ENCODE measurements at regions not wholly inside any gene's neighbourhood (a gene's known extent, or its start where the extent isn't known, plus 50 kb on each side); places are given as distances from the start of the nearest gene placed in this dataset.
"Not testable (repeated sequence)": the region's sequence is repeated elsewhere in the genome, so short reads cannot be mapped to it uniquely, and the experiment has no call there.

DNA sequence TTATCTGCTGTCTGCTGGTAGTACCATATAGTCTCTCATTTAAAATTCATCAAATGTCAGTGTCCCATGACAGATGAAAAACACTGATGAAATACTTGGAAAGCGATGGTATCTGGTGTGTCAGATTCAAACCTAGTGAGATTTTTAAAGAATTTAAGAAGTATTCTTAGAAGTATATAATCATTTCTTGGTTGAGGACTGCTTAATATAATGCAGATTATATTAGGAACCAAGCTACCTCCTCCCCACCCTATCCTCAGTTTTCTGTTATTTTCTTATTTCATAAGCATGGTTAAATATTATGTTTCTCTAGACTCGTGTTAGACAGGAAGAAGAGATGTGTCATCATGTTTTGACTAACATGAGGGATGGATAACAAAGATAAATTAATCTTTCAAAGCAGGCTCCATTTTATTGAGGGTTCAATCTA is 118.5 kb downstream of the GLUD2 start:
- Histone ChIP-seq H3K4me3 (no peak overlapping the region), H3K27ac (no peak overlapping the region)
- no peak for DNase-seq (ENCODE audit: low spot score)
- TF ChIP-seq, protein P1, sequence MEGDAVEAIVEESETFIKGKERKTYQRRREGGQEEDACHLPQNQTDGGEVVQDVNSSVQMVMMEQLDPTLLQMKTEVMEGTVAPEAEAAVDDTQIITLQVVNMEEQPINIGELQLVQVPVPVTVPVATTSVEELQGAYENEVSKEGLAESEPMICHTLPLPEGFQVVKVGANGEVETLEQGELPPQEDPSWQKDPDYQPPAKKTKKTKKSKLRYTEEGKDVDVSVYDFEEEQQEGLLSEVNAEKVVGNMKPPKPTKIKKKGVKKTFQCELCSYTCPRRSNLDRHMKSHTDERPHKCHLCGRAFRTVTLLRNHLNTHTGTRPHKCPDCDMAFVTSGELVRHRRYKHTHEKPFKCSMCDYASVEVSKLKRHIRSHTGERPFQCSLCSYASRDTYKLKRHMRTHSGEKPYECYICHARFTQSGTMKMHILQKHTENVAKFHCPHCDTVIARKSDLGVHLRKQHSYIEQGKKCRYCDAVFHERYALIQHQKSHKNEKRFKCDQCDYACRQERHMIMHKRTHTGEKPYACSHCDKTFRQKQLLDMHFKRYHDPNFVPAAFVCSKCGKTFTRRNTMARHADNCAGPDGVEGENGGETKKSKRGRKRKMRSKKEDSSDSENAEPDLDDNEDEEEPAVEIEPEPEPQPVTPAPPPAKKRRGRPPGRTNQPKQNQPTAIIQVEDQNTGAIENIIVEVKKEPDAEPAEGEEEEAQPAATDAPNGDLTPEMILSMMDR (IDR thresholded peaks at IDR 0.05) = no peak

DNA sequence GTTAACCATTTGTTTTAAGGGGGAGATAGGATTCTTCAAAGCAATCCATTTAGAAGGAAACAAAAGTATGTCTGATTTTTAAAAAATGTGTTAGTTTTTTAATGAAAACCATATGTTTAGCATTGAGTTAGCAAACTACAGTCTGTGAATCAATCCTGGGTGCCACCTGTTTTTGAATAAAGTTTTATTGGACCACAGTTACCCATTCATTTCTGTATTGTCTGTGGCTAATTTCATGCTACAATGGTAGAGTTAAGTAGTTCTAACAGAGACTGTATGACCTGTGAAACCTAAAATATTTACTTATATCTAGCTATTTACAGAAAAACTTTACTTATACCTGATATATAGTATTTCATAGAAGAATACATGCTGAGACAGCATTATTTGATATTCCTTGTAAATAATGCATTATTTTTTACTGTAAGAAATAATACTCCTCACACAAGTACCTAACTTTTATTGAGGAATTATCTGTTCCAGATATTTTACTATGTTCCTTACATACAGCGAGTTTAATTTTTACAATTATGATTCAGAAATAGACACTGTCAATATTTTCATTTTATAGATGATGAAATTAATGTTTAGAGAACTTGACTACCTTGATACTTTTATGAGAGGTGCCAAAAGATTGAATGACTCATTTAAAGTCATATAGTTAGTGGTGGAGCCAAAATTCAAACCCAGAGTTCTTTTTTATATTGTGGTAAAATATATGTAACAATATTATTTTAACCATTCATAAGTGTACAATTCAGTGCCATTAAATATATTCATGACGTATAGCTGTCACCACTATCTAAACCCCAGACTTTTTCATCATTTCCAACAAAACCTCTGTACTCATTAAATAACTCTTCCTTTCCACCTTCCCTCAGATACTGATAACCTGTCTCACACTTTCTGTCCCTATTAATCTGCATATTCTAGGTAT is 122.0 kb downstream of the GLUD2 start:
- TF ChIP-seq, protein P1 (IDR thresholded peaks at IDR 0.05) = no peak
- no peak overlapping the region for H3K27ac ChIP-seq
- H3K4me3 ChIP-seq = no peak overlapping the region
- no peak for DNase-seq (ENCODE audit: low spot score)

DNA sequence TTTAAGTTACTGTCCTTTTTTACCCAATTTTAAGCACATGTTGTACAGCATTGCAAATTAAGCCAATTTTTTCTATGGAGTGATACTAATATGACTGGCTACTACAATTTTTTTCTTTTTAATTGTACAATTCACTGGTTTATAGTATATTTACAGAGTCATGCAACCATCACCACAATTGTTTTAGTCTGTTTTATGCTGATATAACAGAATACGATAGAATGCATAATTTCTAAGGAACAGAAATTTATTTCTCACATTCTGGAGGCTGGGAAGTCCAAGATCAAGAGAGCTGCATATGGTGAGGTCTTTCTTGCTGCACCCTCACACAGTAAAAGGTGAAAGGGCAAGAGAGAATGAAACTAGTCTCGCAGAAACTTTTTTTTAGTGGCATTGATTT is 125.3 kb downstream of the GLUD2 start:
- H3K27ac ChIP-seq = no peak overlapping the region
- no peak overlapping the region for H3K4me3 ChIP-seq
- TF ChIP-seq, protein P1 (IDR thresholded peaks at IDR 0.05) = no peak
- no peak for DNase-seq (ENCODE audit: low spot score)

DNA sequence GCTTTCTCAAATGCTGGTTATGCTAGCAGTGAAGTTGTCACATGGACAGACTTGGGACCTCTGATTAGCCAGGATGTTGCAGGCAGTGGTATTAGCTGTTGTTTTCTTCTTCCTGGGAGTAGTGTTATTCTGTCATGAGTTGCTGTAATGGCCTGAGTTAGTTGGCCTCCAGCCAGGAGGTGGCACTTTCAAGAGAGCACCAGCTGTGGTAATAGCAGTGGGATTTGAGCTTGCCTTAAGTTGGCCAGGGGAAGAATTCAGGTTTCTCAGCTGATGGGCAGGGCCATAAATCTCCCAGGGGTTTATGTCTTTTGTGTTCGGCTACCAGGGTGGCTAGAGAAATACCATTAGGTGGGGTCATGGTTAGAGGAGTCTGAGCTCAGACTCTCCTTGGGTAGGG is 132.6 kb downstream of the GLUD2 start:
- TF ChIP-seq, protein P1 (IDR thresholded peaks at IDR 0.05) = no peak
- no peak overlapping the region for H3K4me3 ChIP-seq
- DNase-seq (ENCODE audit: low spot score) = no peak
- no peak overlapping the region for H3K27ac ChIP-seq

DNA sequence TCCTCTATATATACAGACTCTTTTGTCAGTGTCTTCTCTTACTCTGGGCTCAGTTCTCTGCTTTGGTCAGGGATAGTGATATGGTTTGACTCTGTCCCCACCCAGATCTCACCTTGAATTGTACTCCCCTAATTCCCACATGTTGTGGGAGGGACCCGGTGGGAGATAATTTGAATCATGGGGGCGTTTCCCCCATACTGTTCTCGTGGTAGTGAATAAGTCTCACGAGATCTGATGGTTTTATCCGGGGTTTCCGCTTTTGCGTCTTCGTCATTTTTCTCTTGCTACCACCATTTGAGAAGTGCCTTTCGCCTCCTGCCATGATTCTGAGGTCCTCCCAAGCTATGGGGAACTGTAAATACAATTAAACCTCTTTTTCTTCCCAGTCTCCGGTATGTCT is 144.4 kb downstream of the GLUD2 start:
- TF ChIP-seq, protein P1 (IDR thresholded peaks at IDR 0.05) = no peak
- no peak for DNase-seq (ENCODE audit: low spot score)
- Histone ChIP-seq H3K27ac (no peak overlapping the region), H3K4me3 (no peak overlapping the region)

DNA sequence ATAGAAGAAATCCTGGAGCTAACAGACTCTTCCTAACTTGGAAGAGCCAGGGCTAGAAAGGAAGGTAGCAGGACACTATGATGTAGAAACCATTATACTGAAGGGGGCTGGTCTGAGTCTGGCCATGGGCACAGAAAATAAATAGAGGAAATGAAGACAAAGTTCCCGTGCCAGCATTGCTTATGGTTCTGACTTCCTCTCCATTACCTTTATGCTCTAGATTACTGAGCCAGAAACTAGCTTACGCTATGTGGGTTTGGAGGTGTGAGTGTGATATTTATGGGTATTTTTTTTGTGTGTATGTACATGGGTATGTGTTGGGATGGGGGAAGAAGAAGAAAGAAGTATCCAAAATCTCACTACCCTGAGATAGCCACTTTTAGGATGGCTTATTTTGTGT is 148.3 kb downstream of the GLUD2 start:
- no peak for DNase-seq (ENCODE audit: low spot score)
- H3K27ac ChIP-seq = no peak overlapping the region
- TF ChIP-seq, protein P1 (IDR thresholded peaks at IDR 0.05) = no peak
- H3K4me3 ChIP-seq = no peak overlapping the region

DNA sequence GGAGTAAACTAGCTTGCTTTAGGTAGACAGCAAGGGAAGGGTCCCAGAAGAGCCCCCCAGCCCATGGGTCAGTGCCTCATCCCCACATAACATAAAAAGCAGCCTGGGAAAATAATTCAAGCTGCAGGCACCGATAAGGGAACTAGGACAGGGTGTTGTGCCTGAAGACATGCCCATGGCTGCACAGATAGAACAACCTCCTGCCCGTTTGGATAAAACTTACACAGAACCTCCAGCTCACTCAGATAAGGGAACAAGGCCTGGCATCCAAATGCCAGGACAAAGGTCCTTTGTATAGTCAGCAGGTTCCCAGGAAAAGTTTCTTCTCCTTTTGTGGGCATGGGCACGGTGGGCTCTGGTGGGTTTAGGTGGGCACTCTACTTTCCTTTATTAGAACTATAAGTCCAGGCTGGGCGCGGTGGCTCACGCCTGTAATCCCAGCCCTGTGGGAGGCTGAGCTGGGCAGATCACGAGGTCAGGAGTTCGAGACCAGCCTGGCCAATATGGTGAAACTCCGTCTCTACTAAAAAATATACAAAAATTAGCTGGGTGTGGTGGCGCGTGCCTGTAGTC is 149.5 kb downstream of the GLUD2 start:
- DNase-seq (ENCODE audit: low spot score); H3K4me3 ChIP-seq; H3K27ac ChIP-seq: not testable (repeated sequence)

Data from coronary artery (tissue), 2 donors.